SK-N-MC (cell line): ENCODE measurements at regions not wholly inside any gene's neighbourhood (a gene's known extent, or its start where the extent isn't known, plus 50 kb on each side); places are given as distances from the start of the nearest gene placed in this dataset.

Experiments used
- DNase-seq: peaks from one replicate; pipeline ENCODE4 v3.0.0-alpha.2; 2011; ENCODE audit warnings: low read depth, low spot score
- H3K27ac ChIP-seq: fragments of 200-600 bp; sonication (generic); 2 replicates; pipeline ENCODE4 v1.5.1; 2016; ENCODE audit warnings: mixed run types
- H3K36me3 ChIP-seq: fragments of 200-600 bp; sonication (generic); 2 replicates; pipeline ENCODE4 v1.6.1; 2017; ENCODE audit warnings: antibody characterized with exemption, low read length, mixed read lengths; ENCODE audit not compliant: insufficient read depth
- H3K4me3 ChIP-seq: fragments of 200-600 bp; sonication (generic); 2 replicates; pipeline ENCODE4 v1.5.1; 2016
- H3K9ac ChIP-seq: fragments of 200-600 bp; sonication (generic); 2 replicates; pipeline ENCODE4 v1.8.0; 2017; ENCODE audit warnings: mixed run types, mixed read lengths; ENCODE audit not compliant: insufficient read length
- H3K9me3 ChIP-seq: fragments of 200-600 bp; sonication (generic); 2 replicates; pipeline ENCODE4 v1.6.1; 2017; ENCODE audit warnings: low read depth, mild to moderate bottlenecking, antibody characterized with exemption, low read length, moderate library complexity, mixed read lengths
- EZH2 ChIP-seq: fragments of 200-600 bp; sonication (generic); IDR thresholded peaks from one replicate; pipeline ENCODE4 v1.6.1; 2017; ENCODE audit warnings: antibody characterized with exemption
- FOXP2 ChIP-seq: optimal IDR thresholded peaks from 2 replicates; pipeline ENCODE3; 2011; ENCODE audit warnings: mild to moderate bottlenecking, moderate library complexity; ENCODE audit not compliant: insufficient read depth; ENCODE audit errors: extremely low read length, control extremely low read depth
- POLR2AphosphoS5 ChIP-seq: IDR thresholded peaks from 2 replicates; pipeline ENCODE4 v1.6.1; 2012; ENCODE audit warnings: mild to moderate bottlenecking, low read depth, low read length, borderline replicate concordance

- TF ChIP-seq EZH2 (no peak), POLR2AphosphoS5 (no peak), FOXP2 (no peak)
- Histone ChIP-seq H3K4me3 (no peak overlapping the region), H3K9me3 (peaks cover 8% of the 10 kb centered on the region; the same call in 1 of the 2 replicates), H3K27ac (0 out of 2 replicates have a peak overlapping the region, but pooled peaks have one; percentile 22), H3K9ac (no peak overlapping the region), H3K36me3 (no peaks in the 10 kb centered on the region)
- no peak for DNase-seq
Measured at GRCh38 chr19:31519256-31519655, 170.0 kb upstream of the TSHZ3 start.

- no peak for DNase-seq
- peaks cover 13% of the 10 kb centered on the region; the same call in 1 of the 2 replicates for H3K9me3 ChIP-seq
Measured at GRCh38 chr19:31519908-31520307, 170.7 kb upstream of the TSHZ3 start.

GRCh38 chr19:31520633-31521032 is 171.4 kb upstream of the TSHZ3 start:
- H3K27ac ChIP-seq, result no peak overlapping the region
- H3K36me3 ChIP-seq, result no peaks in the 10 kb centered on the region
- H3K9ac ChIP-seq, result no peak overlapping the region
- no peak overlapping the region for H3K4me3 ChIP-seq
- no peak for DNase-seq
- H3K9me3 ChIP-seq, result peaks cover 13% of the 10 kb centered on the region; the same call in 1 of the 2 replicates
- TF ChIP-seq EZH2, result no peak
- TF ChIP-seq FOXP2, result no peak
- TF ChIP-seq POLR2AphosphoS5, result no peak

More at GRCh38 chr19:31519908-31520307, 170.7 kb upstream of the TSHZ3 start:
- Histone ChIP-seq H3K9ac (no peak overlapping the region), H3K27ac (no peak overlapping the region), H3K4me3 (no peak overlapping the region), H3K36me3 (no peaks in the 10 kb centered on the region)
- TF ChIP-seq EZH2 (no peak), FOXP2 (no peak), POLR2AphosphoS5 (no peak)

GRCh38 chr19:31525610-31526147 is 176.4 kb upstream of the TSHZ3 start:
- no peaks in the 10 kb centered on the region for H3K36me3 ChIP-seq
- H3K4me3 ChIP-seq, result no peak overlapping the region
- no peak for TF ChIP-seq FOXP2
- TF ChIP-seq EZH2, result no peak
- no peak for TF ChIP-seq POLR2AphosphoS5
- no peak overlapping the region for H3K9ac ChIP-seq
- no peak overlapping the region for H3K27ac ChIP-seq
- DNase-seq, result no peak
- H3K9me3 ChIP-seq, result peaks cover 12% of the 10 kb centered on the region; the same call in 1 of the 2 replicates

- Histone ChIP-seq H3K9ac (no peak overlapping the region), H3K9me3 (peaks cover 9% of the 10 kb centered on the region; the same call in 1 of the 2 replicates), H3K4me3 (no peak overlapping the region), H3K27ac (no peak overlapping the region), H3K36me3 (no peaks in the 10 kb centered on the region)
- no peak for DNase-seq
- TF ChIP-seq FOXP2 (no peak), POLR2AphosphoS5 (no peak), EZH2 (no peak)
Measured at GRCh38 chr19:31527443-31527842, 178.2 kb upstream of the TSHZ3 start.

- Histone ChIP-seq H3K4me3 (no peak overlapping the region), H3K36me3 (no peaks in the 10 kb centered on the region)
- TF ChIP-seq POLR2AphosphoS5, result no peak
- TF ChIP-seq EZH2, result no peak
- no peak for TF ChIP-seq FOXP2
Measured at GRCh38 chr19:31528261-31528660, 179.0 kb upstream of the TSHZ3 start.

GRCh38 chr19:31529121-31529520 is 179.9 kb upstream of the TSHZ3 start:
- H3K36me3 ChIP-seq, result no peaks in the 10 kb centered on the region
- H3K4me3 ChIP-seq, result peak overlapping the region; percentile 49
- peak overlapping the region; percentile 53 for H3K9ac ChIP-seq
- DNase-seq, result peak; percentile 62
- H3K27ac ChIP-seq, result peak overlapping the region; percentile 81
- peaks cover 9% of the 10 kb centered on the region; the same call in 1 of the 2 replicates for H3K9me3 ChIP-seq
- no peak for TF ChIP-seq FOXP2
- TF ChIP-seq POLR2AphosphoS5, result no peak
- TF ChIP-seq EZH2, result no peak

More at GRCh38 chr19:31528261-31528660, 179.0 kb upstream of the TSHZ3 start:
- no peak overlapping the region for H3K27ac ChIP-seq
- H3K9ac ChIP-seq, result no peak overlapping the region
- H3K9me3 ChIP-seq, result peaks cover 9% of the 10 kb centered on the region; the same call in 1 of the 2 replicates
- no peak for DNase-seq

- no peak for TF ChIP-seq FOXP2
- no peak for TF ChIP-seq POLR2AphosphoS5
- TF ChIP-seq EZH2, result no peak
Measured at GRCh38 chr19:31530781-31531180, 181.5 kb upstream of the TSHZ3 start.

More at GRCh38 chr19:31530781-31531180, 181.5 kb upstream of the TSHZ3 start:
- Histone ChIP-seq H3K36me3 (no peaks in the 10 kb centered on the region), H3K27ac (no peak overlapping the region), H3K9ac (no peak overlapping the region), H3K9me3 (peaks cover 3% of the 10 kb centered on the region; the same call in 1 of the 2 replicates), H3K4me3 (no peak overlapping the region)
- DNase-seq, result no peak
